GM12878 (cell line): ENCODE measurements at regions not wholly inside any gene's neighbourhood (a gene's known extent, or its start where the extent isn't known, plus 50 kb on each side); places are given as distances from the start of the nearest gene placed in this dataset.

Source experiments
- ATAC-seq: fragments of 200-7000 bp; cut with Tn5 transposase; 3 replicates; pipeline ENCODE4 v1.9.1; 2020; ENCODE audit warnings: mild to moderate bottlenecking, moderate library complexity
- BruUV-seq: library from RNA; stranded (reverse); fragments of 400-500 nt; replicated peaks from 2 replicates; lab custom pipeline; 2021; lab: Mats Ljungman, UMichigan
- CTCF ChIA-PET: fragments of 300-600 bp; sonication (Branson Sonifier 250); formaldehyde crosslinking; extraction: SDS; loops from one replicate; lab custom pipeline; 2021; ENCODE audit warnings: inconsistent platforms; lab: Yijun Ruan, JAX
- POLR2A ChIA-PET: fragments of 350-600 bp; formaldehyde crosslinking; extraction: SDS; loops from one replicate; lab custom pipeline; 2021; ENCODE audit warnings: inconsistent platforms; lab: Charles Lee
- RAD21 ChIA-PET: fragments of 300-600 bp; sonication (Branson Sonifier 250); formaldehyde crosslinking; loops from one replicate; lab custom pipeline; 2023; ENCODE audit warnings: antibody characterized with exemption; ENCODE audit not compliant: unreplicated experiment; lab: Charles Lee
- SMC1A ChIA-PET: fragments of 300-600 bp; sonication (Branson Sonifier 250); formaldehyde crosslinking; loops from one replicate; lab custom pipeline; 2023; ENCODE audit not compliant: unreplicated experiment, uncharacterized antibody; lab: Charles Lee
- DNase-seq: peaks from one replicate; pipeline ENCODE4 v3.0.0-alpha.2; 2011; ENCODE audit warnings: low read depth, low spot score
- FAIRE-seq: peaks from 3 replicates; lab custom pipeline; 2011; peaks lifted over from hg19 to GRCh38; lab: Jason Lieb, UNC
- H2AFZ ChIP-seq: 2 replicates; pipeline ENCODE4 v1.6.0; 2011; ENCODE audit warnings: low read depth, low read length, control low read depth; ENCODE audit not compliant: control insufficient read depth
- H3K27ac ChIP-seq: 2 replicates; pipeline ENCODE4 v1.5.1; 2011; ENCODE audit warnings: control low read depth; ENCODE audit not compliant: control insufficient read depth, insufficient read depth
- H3K27me3 ChIP-seq, 2 experiments: replicated peaks in 1 of 2; 2 replicates each; pipeline versions ENCODE4 v1.6.0 to v1.6.1; 2011; ENCODE audit warnings: low read length in 1 of 2; ENCODE audit not compliant: control insufficient read depth in 2 of 2, insufficient read depth in 2 of 2
- H3K36me3 ChIP-seq, 2 experiments: 2 replicates each; pipeline ENCODE4 v1.5.1; 2011; ENCODE audit warnings: low read length in 1 of 2; ENCODE audit not compliant: control insufficient read depth in 2 of 2, insufficient read depth in 2 of 2
- H3K4me1 ChIP-seq: 2 replicates; pipeline ENCODE4 v1.6.1; 2011; ENCODE audit warnings: mild to moderate bottlenecking, low read length, moderate library complexity, mixed read lengths; ENCODE audit not compliant: control insufficient read depth, insufficient read depth
- H3K4me2 ChIP-seq: 2 replicates; pipeline ENCODE4 v1.6.0; 2011; ENCODE audit warnings: control low read depth; ENCODE audit not compliant: control insufficient read depth, insufficient read depth
- H3K4me3 ChIP-seq: fragments of 200-600 bp; sonication (generic); 2 replicates; pipeline ENCODE4 v1.5.1; 2016
- H3K79me2 ChIP-seq: 2 replicates; pipeline ENCODE4 v1.6.0; 2011; ENCODE audit warnings: low read length; ENCODE audit not compliant: control insufficient read depth, insufficient read depth
- H3K9ac ChIP-seq: 2 replicates; pipeline ENCODE4 v1.8.0; 2011; ENCODE audit warnings: low read length, control low read depth, mixed read lengths; ENCODE audit not compliant: control insufficient read depth, insufficient read depth
- H3K9me3 ChIP-seq: replicated peaks from 3 replicates; pipeline ENCODE4 v1.5.1; 2011; ENCODE audit warnings: mild to moderate bottlenecking, low read length; ENCODE audit not compliant: control insufficient read depth, insufficient read depth
- H4K20me1 ChIP-seq: 2 replicates; pipeline ENCODE4 v1.6.0; 2011; ENCODE audit not compliant: control insufficient read depth, insufficient read depth
- CHD2 ChIP-seq: IDR thresholded peaks from 2 replicates; pipeline ENCODE4 v1.6.1; 2011; ENCODE audit warnings: low read depth, low read length, improper control_type of control experiment, borderline replicate concordance
- EED ChIP-seq: sonication (generic); IDR thresholded peaks from 2 replicates; pipeline ENCODE4 v1.6.1; 2016; ENCODE audit warnings: antibody characterized with exemption, low read depth
- ESRRA ChIP-seq: IDR thresholded peaks from 2 replicates; pipeline ENCODE4 v1.6.1; 2012; ENCODE audit warnings: mild to moderate bottlenecking, low read length, improper control_type of control experiment
- FOS ChIP-seq: IDR thresholded peaks from 3 replicates; pipeline ENCODE4 v1.6.1; 2011; ENCODE audit warnings: borderline replicate concordance; ENCODE audit not compliant: insufficient read length; ENCODE audit errors: extremely low read depth
- POLR2AphosphoS2 ChIP-seq: IDR thresholded peaks from 2 replicates; pipeline ENCODE4 v1.6.1; 2011; ENCODE audit warnings: low read depth, mild to moderate bottlenecking, low read length, improper control_type of control experiment, moderate library complexity
- STAT1 ChIP-seq: fragments of 450-650 bp; conservative IDR thresholded peaks from 2 replicates; pipeline ENCODE4 v1.6.1; 2014; ENCODE audit warnings: antibody characterized with exemption, mild to moderate bottlenecking
- STAT3 ChIP-seq: IDR thresholded peaks from 2 replicates; pipeline ENCODE4 v1.6.1; 2011; ENCODE audit warnings: low read depth, low read length, improper control_type of control experiment
- TCF12 ChIP-seq: IDR thresholded peaks from 2 replicates; pipeline ENCODE4 v1.6.1; 2011; ENCODE audit warnings: low read depth, mild to moderate bottlenecking, low read length
- WRNIP1 ChIP-seq: IDR thresholded peaks from 2 replicates; pipeline ENCODE4 v1.6.1; 2011; ENCODE audit warnings: low read depth, low read length, improper control_type of control experiment, borderline replicate concordance
- ZBED1 ChIP-seq: IDR thresholded peaks from 2 replicates; pipeline ENCODE4 v1.6.1; 2016; ENCODE audit warnings: borderline replicate concordance
- ZNF384 ChIP-seq: IDR thresholded peaks from 2 replicates; pipeline ENCODE4 v1.6.1; 2012; ENCODE audit warnings: low read depth, mild to moderate bottlenecking, low read length, improper control_type of control experiment, borderline replicate concordance
- WGBS: methylation state at CpG from one replicate; pipeline ENCODE4 v1.1.6; 2016; ENCODE audit warnings: low lambda C conversion rate; ENCODE audit not compliant: insufficient replicate concordance, insufficient coverage; ENCODE audit errors: missing lambda C conversion rate; 5-methylcytosine and 5-hydroxymethylcytosine counted together
- in situ Hi-C: fragments of 300-500 bp; cut with MboI; formaldehyde crosslinking; loops from 9 replicates; pipeline ENCODE4 v1.14.3; 2018; ENCODE audit warnings: mixed read lengths
- intact Hi-C: fragments of 100-400 bp; cut with micrococcal nuclease; formaldehyde crosslinking; loops from one replicate; pipeline ENCODE4 v1.14.2; 2022; ENCODE audit not compliant: unreplicated experiment
- TF ChIP-seq, protein P1 (sequence below): fragments of 450-650 bp; IDR thresholded peaks from 2 replicates; pipeline ENCODE4 v1.6.1; 2017; ENCODE audit warnings: borderline replicate concordance
- TF ChIP-seq, protein P2 (sequence below): fragments of 450-650 bp; IDR thresholded peaks from 2 replicates; pipeline ENCODE4 v1.6.1; 2016; ENCODE audit warnings: mild to moderate bottlenecking

DNA sequence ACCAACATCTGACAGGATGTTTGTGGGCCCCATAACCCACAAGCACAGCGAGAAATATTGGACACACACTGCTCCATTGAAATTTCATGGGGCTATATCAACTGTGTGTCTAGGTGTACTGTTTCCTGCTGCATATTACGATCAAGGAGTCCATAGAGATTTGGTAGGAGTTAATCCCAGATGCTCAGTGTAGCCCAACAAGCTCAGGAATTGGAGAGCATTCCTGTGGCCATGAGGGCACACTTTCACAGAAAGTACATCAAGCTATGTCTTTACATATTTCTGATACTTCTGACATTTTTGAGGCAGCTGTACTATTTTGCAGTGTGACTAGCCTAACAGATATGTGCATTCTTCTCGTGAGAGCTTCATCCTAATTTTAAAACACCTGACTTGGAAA is 473.1 kb downstream of the PTH2R start:
- Histone ChIP-seq H3K4me1 (no peaks in the 10 kb centered on the region), H3K79me2 (no peaks in the 10 kb centered on the region), H2AFZ (no peak overlapping the region), H3K9me3 (no peaks in the 10 kb centered on the region), H3K4me2 (no peak overlapping the region), H3K9ac (no peak overlapping the region), H3K27me3 (no peaks in the 10 kb centered on the region), H3K27ac (no peak overlapping the region), H3K4me3 (no peak overlapping the region), H3K36me3 (no peaks in the 10 kb centered on the region), H4K20me1 (no peaks in the 10 kb centered on the region)
- 0% methylated on average over 3 of the region's 3 CpGs for WGBS
- in situ Hi-C loops (no loop called here), intact Hi-C loops (no loop called here)
- no TSS peak for BruUV-seq
- no peak for ATAC-seq
- no peak for DNase-seq
- RAD21 ChIA-PET = no interaction called here
- SMC1A ChIA-PET = interaction anchor here (1.0 kb wide), 1 partner anchor 9 kb away, joined by 4 read pairs; no protein-coding TSS in a partner anchor
- TF ChIP-seq FOS = no peak
- no peak for TF ChIP-seq ZBED1
- TF ChIP-seq STAT3 = no peak
- TF ChIP-seq, protein P1, sequence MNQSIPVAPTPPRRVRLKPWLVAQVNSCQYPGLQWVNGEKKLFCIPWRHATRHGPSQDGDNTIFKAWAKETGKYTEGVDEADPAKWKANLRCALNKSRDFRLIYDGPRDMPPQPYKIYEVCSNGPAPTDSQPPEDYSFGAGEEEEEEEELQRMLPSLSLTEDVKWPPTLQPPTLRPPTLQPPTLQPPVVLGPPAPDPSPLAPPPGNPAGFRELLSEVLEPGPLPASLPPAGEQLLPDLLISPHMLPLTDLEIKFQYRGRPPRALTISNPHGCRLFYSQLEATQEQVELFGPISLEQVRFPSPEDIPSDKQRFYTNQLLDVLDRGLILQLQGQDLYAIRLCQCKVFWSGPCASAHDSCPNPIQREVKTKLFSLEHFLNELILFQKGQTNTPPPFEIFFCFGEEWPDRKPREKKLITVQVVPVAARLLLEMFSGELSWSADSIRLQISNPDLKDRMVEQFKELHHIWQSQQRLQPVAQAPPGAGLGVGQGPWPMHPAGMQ = no peak
- TF ChIP-seq TCF12 = no peak
- no peak for TF ChIP-seq POLR2AphosphoS2
- TF ChIP-seq WRNIP1 = no peak
- TF ChIP-seq ESRRA = no peak
- no peak for TF ChIP-seq ZNF384
- no peak for TF ChIP-seq STAT1
- TF ChIP-seq, protein P2, sequence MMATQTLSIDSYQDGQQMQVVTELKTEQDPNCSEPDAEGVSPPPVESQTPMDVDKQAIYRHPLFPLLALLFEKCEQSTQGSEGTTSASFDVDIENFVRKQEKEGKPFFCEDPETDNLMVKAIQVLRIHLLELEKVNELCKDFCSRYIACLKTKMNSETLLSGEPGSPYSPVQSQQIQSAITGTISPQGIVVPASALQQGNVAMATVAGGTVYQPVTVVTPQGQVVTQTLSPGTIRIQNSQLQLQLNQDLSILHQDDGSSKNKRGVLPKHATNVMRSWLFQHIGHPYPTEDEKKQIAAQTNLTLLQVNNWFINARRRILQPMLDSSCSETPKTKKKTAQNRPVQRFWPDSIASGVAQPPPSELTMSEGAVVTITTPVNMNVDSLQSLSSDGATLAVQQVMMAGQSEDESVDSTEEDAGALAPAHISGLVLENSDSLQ = no peak
- no peak for TF ChIP-seq EED
- no peak for TF ChIP-seq CHD2
- no peak for FAIRE-seq
- POLR2A ChIA-PET = no interaction called here
- CTCF ChIA-PET = no interaction called here
